OCI-LY3 (cell line): ENCODE measurements at regions not wholly inside any gene's neighbourhood (a gene's known extent, or its start where the extent isn't known, plus 50 kb on each side); places are given as distances from the start of the nearest gene placed in this dataset.

Source experiments
- CTCF ChIP-seq: fragments of 200-600, 300-600 bp; sonication (generic); IDR thresholded peaks from 2 replicates; pipeline ENCODE4 v1.5.1; 2014; ENCODE audit warnings: antibody characterized with exemption, low read length, low read depth
- EZH2phosphoT487 ChIP-seq: fragments of 200-600 bp; shearing (Covaris generic); IDR thresholded peaks from 2 replicates; pipeline ENCODE4 v1.6.1; 2018; ENCODE audit warnings: antibody characterized with exemption, mixed run types, low read depth

- TF ChIP-seq CTCF (no peak), EZH2phosphoT487 (no peak)
Observed at GRCh38 chr5:158054223-158055110, 195.5 kb upstream of the CLINT1 start.
